ENCODE measurements at regions not wholly inside any gene's neighbourhood (a gene's known extent, or its start where the extent isn't known, plus 50 kb on each side); places are given as distances from the start of the nearest gene placed in this dataset. TPM values are rescaled to one million over a fixed set of nuclear protein-coding genes. Genes with fewer than 3 reads are reported as not detected.
"Not testable (repeated sequence)": the region's sequence is repeated elsewhere in the genome, so short reads cannot be mapped to it uniquely, and the experiment has no call there.

GRCh38 chr16:70059429-70059828 lies 54.7 kb upstream of the PDPR start:
- CTCF ChIA-PET; DNase-seq; H3K36me3 Mint-ChIP-seq (ENCODE audit: low read depth); H3K27me3 Mint-ChIP-seq (ENCODE audit: low read depth); H3K27ac Mint-ChIP-seq; intact Hi-C loops (cut with micrococcal nuclease); H3K4me3 Mint-ChIP-seq; H3K9me3 Mint-ChIP-seq: not testable (repeated sequence)
- peaks cover 11% of the 10 kb centered on the region for H3K4me1 Mint-ChIP-seq (ENCODE audit: low read depth)

- DNase-seq; H3K27me3 Mint-ChIP-seq (ENCODE audit: low read depth); H3K9me3 Mint-ChIP-seq; H3K27ac Mint-ChIP-seq; H3K4me3 Mint-ChIP-seq; intact Hi-C loops (cut with micrococcal nuclease); CTCF ChIA-PET; H3K36me3 Mint-ChIP-seq (ENCODE audit: low read depth): not testable (repeated sequence)
- peaks cover 11% of the 10 kb centered on the region for H3K4me1 Mint-ChIP-seq (ENCODE audit: low read depth)
These were observed 53.6 kb upstream of the PDPR start for GRCh38 chr16:70060521-70061027.

GRCh38 chr16:70061671-70062218 lies 52.4 kb upstream of the PDPR start:
- CTCF ChIA-PET, result not testable (repeated sequence)

GRCh38 chr16:70062947-70063346 lies 51.2 kb upstream of the PDPR start:
- H3K36me3 Mint-ChIP-seq (ENCODE audit: low read depth); intact Hi-C loops (cut with micrococcal nuclease); H3K27ac Mint-ChIP-seq; H3K4me3 Mint-ChIP-seq; H3K9me3 Mint-ChIP-seq; H3K27me3 Mint-ChIP-seq (ENCODE audit: low read depth); CTCF ChIA-PET; DNase-seq: not testable (repeated sequence)
- peaks cover 16% of the 10 kb centered on the region for H3K4me1 Mint-ChIP-seq (ENCODE audit: low read depth)

More at GRCh38 chr16:70061671-70062218, 52.4 kb upstream of the PDPR start:
- H3K4me3 Mint-ChIP-seq; DNase-seq; intact Hi-C loops (cut with micrococcal nuclease); H3K9me3 Mint-ChIP-seq; H3K27me3 Mint-ChIP-seq (ENCODE audit: low read depth); H3K36me3 Mint-ChIP-seq (ENCODE audit: low read depth); H3K27ac Mint-ChIP-seq: not testable (repeated sequence)
- H3K4me1 Mint-ChIP-seq (ENCODE audit: low read depth), result peaks cover 12% of the 10 kb centered on the region

Small RNAs in the stretch of these regions (microRNA-seq; reads per million reads assigned to microRNA genes)
- not detected for gene MIR1972-2 (ENCODE audit: borderline microRNAs expressed, borderline replicate concordance)

Data from activated naive CD4-positive, alpha-beta T cell treated with anti-CD3 and anti-CD28 coated beads for 36 hours (primary cell).